GM18502 (cell line): ENCODE measurements at regions not wholly inside any gene's neighbourhood (a gene's known extent, or its start where the extent isn't known, plus 50 kb on each side); places are given as distances from the start of the nearest gene placed in this dataset.

Source experiments
- ATAC-seq: cut with Tn5 transposase; IDR thresholded peaks from one replicate; pipeline ENCODE4 v1.9.1; 2021; ENCODE audit warnings: mild to moderate bottlenecking; ENCODE audit not compliant: unreplicated experiment, poor library complexity

GRCh38 chr15:93271871-93272270 lies 182.9 kb upstream of the RGMA start:
- ATAC-seq = no peak

DNA sequence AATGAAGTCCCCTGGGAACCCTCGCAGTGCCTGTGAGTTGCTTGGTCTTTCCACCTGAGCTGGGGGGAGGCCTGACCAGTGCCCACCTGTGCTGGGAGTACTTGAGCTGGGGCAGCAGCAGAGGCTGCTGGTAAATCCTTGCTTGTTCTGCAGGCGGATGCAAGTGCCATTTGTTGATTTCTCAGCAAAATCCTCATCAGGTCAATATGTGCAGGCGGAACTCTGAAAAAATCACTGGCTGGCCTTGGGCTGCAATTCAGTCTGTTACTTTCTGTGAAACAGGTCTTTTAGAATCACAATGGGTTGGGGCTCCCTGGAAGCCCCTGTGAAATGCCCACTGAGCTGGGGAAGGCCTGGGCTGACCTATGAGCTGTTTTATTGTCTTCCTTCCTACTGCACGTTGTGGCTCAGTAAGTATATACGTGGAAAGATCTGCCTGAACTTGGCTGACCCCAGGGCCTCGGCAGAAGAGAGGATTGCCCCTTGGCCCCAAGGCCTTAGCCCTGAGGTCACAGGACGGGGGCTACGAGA lies 182.0 kb upstream of the RGMA start:
- no peak for ATAC-seq

DNA sequence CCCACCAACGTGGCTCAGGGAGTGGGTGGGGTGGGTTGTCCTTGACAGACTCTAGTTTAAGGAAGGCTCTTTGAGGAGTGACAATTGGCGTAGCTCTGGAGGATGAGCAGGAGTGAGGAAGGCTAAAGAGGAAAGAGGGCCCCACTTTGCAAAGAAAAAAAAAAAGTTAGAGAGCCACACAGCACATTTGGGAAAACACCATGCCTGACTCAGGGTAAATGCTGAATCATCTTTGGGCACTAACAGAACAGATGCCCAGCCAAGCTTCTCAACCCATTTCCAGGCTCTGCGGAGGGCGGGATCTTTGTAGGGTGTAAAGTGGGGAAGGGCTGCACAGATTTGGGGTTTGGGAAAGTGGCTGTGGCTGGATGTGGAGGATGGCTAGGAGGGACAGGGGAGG lies 179.1 kb upstream of the RGMA start:
- no peak for ATAC-seq

- ATAC-seq = no peak
Measured at GRCh38 chr15:93266291-93266690, 177.3 kb upstream of the RGMA start.

DNA sequence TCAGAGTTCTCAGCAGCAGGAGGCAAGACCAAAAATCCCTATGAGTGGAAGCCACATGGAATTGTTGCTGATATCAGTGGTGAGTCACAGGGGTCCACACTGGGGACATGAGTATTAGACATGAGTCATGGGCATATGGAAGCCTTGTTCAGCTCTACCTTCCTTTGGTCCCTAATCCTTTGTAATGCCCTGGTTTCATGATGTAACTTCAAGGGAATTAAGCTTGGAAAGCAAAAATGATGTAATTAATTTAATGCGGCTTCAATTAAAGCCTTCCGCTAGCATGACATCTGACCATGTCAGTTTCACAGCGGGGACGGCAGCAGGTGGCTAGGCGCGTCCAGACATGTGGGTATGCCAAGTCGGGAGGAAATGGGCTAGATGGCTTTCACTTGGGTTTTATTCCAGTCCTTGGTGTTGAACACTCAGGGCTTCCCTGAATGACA lies 176.1 kb upstream of the RGMA start:
- no peak for ATAC-seq

DNA sequence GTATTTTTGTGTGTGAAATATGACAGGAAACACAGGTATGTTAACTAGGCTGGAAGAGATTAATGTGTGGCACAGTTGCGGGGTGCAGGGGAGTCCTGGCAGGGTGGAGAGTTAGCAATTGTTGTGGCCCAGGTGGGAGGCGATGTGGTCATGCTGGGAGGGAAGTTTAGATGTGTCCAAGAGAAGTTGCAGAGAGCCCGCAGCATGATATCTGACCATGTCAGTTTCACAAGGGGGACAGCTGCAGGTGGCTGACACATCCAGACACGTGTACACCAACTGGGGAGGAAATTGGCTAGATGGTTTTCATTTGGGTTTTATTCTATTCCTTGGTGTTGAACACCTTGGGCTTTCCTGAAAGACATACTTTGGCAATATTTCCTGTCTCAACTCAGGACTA lies 172.8 kb upstream of the RGMA start:
- ATAC-seq = no peak

GRCh38 chr15:93257920-93258319 lies 168.9 kb upstream of the RGMA start:
- no peak for ATAC-seq

DNA sequence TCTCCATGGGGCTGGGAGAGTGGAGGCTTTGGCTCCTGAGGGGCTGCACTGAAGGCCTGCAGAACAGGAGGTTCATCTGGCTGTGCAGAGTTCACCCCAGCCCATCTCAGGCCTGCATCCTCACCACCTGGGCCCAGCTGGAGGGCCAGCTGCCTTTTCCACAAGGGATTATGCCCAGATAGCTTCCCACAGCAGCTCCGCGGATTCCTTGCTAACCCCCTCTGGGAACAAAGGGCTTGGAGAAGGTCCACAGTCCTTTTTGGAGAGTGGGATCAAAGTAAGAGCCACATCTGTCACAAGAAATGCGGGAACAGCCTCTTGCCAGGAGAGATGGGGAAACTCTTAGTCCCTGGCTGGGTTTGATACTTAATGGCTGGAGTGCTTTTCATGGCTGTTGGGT lies 164.7 kb upstream of the RGMA start:
- no peak for ATAC-seq

GRCh38 chr15:93252780-93253179 lies 163.8 kb upstream of the RGMA start:
- no peak for ATAC-seq

- no peak for ATAC-seq
Measured at GRCh38 chr15:93250950-93251349, 161.9 kb upstream of the RGMA start.

DNA sequence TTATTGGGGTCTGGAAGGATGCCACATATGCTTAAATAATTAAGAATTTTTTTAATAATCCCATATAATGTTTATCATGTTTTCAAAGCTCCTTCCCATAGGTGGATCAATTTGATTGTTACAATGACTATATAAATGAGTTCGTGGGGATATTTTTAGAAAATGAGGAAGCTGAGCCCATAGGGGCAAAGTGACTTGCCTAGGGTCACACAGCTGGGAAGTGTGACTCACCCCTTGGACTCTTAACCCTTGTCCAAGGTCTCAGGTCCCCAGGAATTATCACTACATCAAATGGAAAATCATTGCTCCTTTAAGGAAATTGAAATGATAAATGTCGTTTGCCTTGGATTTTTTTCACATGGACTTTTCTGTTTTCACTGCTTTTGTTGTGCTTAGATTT lies 161.2 kb upstream of the RGMA start:
- ATAC-seq = no peak

GRCh38 chr15:93249623-93250022 lies 160.6 kb upstream of the RGMA start:
- no peak for ATAC-seq

GRCh38 chr15:93247466-93248121 lies 158.6 kb upstream of the RGMA start:
- ATAC-seq = no peak

GRCh38 chr15:93246266-93247242 lies 157.5 kb upstream of the RGMA start:
- no peak for ATAC-seq

DNA sequence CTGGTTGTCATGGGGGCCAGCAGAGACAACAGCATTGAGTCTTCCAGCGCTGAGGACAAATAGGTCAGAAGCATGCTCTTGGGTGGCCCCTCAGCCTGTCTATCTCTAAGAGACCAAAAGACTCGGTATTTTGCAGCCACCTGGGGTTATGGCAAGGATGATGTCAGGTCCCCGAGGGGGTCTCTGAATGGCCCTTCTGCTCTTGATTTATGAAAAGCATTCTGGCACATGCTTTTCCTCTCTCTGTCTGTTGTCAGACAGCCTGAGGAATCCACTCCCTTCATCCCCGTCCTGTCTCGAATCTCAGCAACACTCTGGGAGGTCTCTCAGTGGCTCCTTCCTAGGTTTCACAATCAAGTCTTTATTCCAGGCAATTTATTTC lies 156.6 kb upstream of the RGMA start:
- no peak for ATAC-seq

DNA sequence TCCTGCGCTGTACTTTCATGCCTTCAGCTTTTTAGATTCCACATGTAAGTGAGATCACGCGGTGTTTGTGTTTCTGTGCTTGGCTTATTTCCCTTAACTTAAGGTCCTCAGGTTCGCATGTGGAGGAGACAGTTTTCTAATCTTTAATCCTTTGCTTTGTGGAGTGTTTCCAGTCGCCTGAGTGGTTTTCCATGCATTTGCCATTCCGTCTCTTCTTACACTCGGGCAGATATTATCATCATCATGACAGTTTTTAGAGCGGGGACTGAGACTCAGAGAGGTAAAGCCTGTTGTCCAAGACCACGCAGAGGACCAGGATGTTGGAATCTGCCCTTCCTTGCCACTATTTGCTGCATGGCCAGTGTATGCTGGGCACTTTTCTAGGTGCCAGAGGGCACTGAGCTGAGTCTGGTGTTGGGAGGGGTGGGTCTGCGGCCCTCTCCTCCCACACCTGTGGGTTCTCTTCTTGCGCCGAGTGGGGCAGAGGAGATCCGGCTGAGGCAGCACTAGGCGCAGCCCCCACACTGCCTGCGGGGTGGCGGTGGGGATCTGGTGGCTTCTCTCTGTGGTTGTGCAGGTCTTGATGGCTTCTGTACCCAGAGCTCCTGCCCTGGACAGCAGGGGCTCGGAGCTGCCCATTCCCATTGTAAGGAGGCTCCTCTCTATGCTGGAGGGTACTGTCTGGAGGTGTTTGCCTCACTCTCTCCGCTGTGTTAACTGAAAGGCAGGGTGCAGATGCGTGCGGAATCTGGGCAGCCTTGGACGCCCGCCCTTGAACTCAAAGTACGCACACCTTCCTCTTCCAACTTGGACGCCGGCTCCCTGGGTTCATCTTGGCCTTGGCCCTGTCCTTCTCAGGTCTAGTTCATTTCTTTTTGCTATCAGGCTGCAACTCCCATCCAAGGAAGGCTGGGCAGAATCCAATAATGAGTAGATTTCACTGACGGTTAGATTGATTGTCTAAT lies 156.0 kb upstream of the RGMA start:
- ATAC-seq = no peak

GRCh38 chr15:93243573-93243972 lies 154.6 kb upstream of the RGMA start:
- no peak for ATAC-seq

GRCh38 chr15:93241696-93242585 lies 152.9 kb upstream of the RGMA start:
- ATAC-seq = no peak

DNA sequence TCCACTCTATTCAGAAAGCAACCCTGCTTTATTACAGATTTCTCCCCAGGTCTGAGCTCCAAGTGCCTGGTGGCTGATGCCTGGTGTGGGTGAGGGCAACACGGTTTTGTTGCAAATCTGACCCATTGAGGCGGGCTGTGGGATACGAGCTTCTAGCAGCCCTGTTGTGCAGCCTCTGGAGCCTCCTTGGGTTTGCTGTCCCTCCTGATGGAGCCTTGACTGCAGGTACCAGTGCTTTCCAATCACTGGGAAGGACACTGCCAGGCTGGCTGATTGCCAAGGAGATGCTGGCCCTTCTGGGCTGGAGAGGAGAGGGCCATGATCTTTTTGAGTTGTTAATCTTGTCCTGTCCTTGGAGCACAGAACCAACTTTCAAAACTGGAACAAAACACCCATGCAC lies 151.0 kb upstream of the RGMA start:
- no peak for ATAC-seq
